KG1 (cell line): ENCODE measurements at regions not wholly inside any gene's neighbourhood (a gene's known extent, or its start where the extent isn't known, plus 50 kb on each side); places are given as distances from the start of the nearest gene placed in this dataset.
"Not testable (repeated sequence)": the region's sequence is repeated elsewhere in the genome, so short reads cannot be mapped to it uniquely, and the experiment has no call there.

Experiments used
- DNase-seq: peaks from one replicate; lab custom pipeline; 2025; lab: John Stamatoyannopoulos, UW

- no peak for DNase-seq
Measured at GRCh38 chr22:42217752-42218280, 52.6 kb downstream of the TCF20 start.

- DNase-seq: no peak
Measured at GRCh38 chr22:42217019-42217751, 53.3 kb downstream of the TCF20 start.

GRCh38 chr22:42214633-42215415 lies 55.6 kb downstream of the TCF20 start:
- DNase-seq: no peak

- DNase-seq: no peak
Measured at GRCh38 chr22:42208362-42208761, 62.1 kb downstream of the TCF20 start.

- DNase-seq: no peak
Measured at GRCh38 chr22:42207918-42208317, 62.5 kb downstream of the TCF20 start.

- no peak for DNase-seq
Measured at GRCh38 chr22:42203609-42204008, 66.8 kb downstream of the TCF20 start.

- no peak for DNase-seq
Measured at GRCh38 chr22:42202669-42203068, 67.8 kb downstream of the TCF20 start.

- DNase-seq: no peak
Measured at GRCh38 chr22:42202048-42202447, 68.4 kb downstream of the TCF20 start.

- DNase-seq: no peak
Measured at GRCh38 chr22:42199025-42199424, 68.4 kb upstream of the CYP2D6 start.

GRCh38 chr22:42198226-42198625 lies 67.6 kb upstream of the CYP2D6 start:
- DNase-seq: no peak

GRCh38 chr22:42196454-42196853 lies 65.8 kb upstream of the CYP2D6 start:
- no peak for DNase-seq

- DNase-seq: no peak
Measured at GRCh38 chr22:42194953-42195352, 64.3 kb upstream of the CYP2D6 start.

GRCh38 chr22:42194104-42194851 lies 63.7 kb upstream of the CYP2D6 start:
- no peak for DNase-seq

- no peak for DNase-seq
Measured at GRCh38 chr22:42192547-42192946, 61.9 kb upstream of the CYP2D6 start.

- DNase-seq: no peak
Measured at GRCh38 chr22:42190274-42190673, 59.7 kb upstream of the CYP2D6 start.

GRCh38 chr22:42189761-42190160 lies 59.2 kb upstream of the CYP2D6 start:
- DNase-seq: no peak

GRCh38 chr22:42188808-42189447 lies 58.3 kb upstream of the CYP2D6 start:
- no peak for DNase-seq

GRCh38 chr22:42187646-42188045 lies 57.0 kb upstream of the CYP2D6 start:
- no peak for DNase-seq

GRCh38 chr22:42185915-42186439 lies 55.4 kb upstream of the CYP2D6 start:
- no peak for DNase-seq

- no peak for DNase-seq
Measured at GRCh38 chr22:42184852-42185251, 54.2 kb upstream of the CYP2D6 start.

- not testable (repeated sequence) for DNase-seq
Measured at GRCh38 chr22:42183461-42184059, 53.0 kb upstream of the CYP2D6 start.
